HCEC 1CT (cell line): ENCODE measurements at regions not wholly inside any gene's neighbourhood (a gene's known extent, or its start where the extent isn't known, plus 50 kb on each side); places are given as distances from the start of the nearest gene placed in this dataset.
A peak's percentile ranks its signal among the peaks of the same experiment; 100 is the strongest.

Source experiments
- DNase-seq: peaks from one replicate; pipeline ENCODE4 v3.0.0-alpha.2; 2017

GRCh38 chr9:78756813-78757510, 460.0 kb downstream of the PSAT1 start:
- DNase-seq, result no peak

- no peak for DNase-seq
Observed at GRCh38 chr9:78763424-78763823, 466.5 kb downstream of the PSAT1 start.

GRCh38 chr9:78765861-78766260, 468.9 kb downstream of the PSAT1 start:
- no peak for DNase-seq

- DNase-seq, result no peak
Observed at GRCh38 chr9:78767490-78767889, 470.6 kb downstream of the PSAT1 start.

GRCh38 chr9:78769690-78770089, 472.8 kb downstream of the PSAT1 start:
- no peak for DNase-seq

- DNase-seq, result no peak
Observed at GRCh38 chr9:78775211-78775610, 478.3 kb downstream of the PSAT1 start.

- DNase-seq, result no peak
Observed at GRCh38 chr9:78775696-78776295, 478.9 kb downstream of the PSAT1 start.

- no peak for DNase-seq
Observed at GRCh38 chr9:78777747-78778146, 480.8 kb downstream of the PSAT1 start.

- DNase-seq, result no peak
Observed at GRCh38 chr9:78778318-78778717, 481.4 kb downstream of the PSAT1 start.

- DNase-seq, result no peak
Observed at GRCh38 chr9:78778861-78779374, 482.0 kb downstream of the PSAT1 start.

GRCh38 chr9:78781681-78782080, 484.8 kb downstream of the PSAT1 start:
- peak; percentile 26 for DNase-seq

- no peak for DNase-seq
Observed at GRCh38 chr9:78782234-78782633, 485.3 kb downstream of the PSAT1 start.

- DNase-seq, result peak; percentile 30
Observed at GRCh38 chr9:78782858-78783257, 485.9 kb downstream of the PSAT1 start.

GRCh38 chr9:78783743-78784142, 486.8 kb downstream of the PSAT1 start:
- peak; percentile 3 for DNase-seq

- DNase-seq, result peak; percentile 64
Observed at GRCh38 chr9:78786794-78787193, 489.9 kb downstream of the PSAT1 start.

GRCh38 chr9:78788101-78788500, 491.2 kb downstream of the PSAT1 start:
- DNase-seq, result peak; percentile 13

- DNase-seq, result no peak
Observed at GRCh38 chr9:78791779-78792178, 494.9 kb downstream of the PSAT1 start.

GRCh38 chr9:78792745-78793144, 495.8 kb downstream of the PSAT1 start:
- DNase-seq, result no peak

- no peak for DNase-seq
Observed at GRCh38 chr9:78805771-78806170, 508.8 kb downstream of the PSAT1 start.

- no peak for DNase-seq
Observed at GRCh38 chr9:78806492-78807160, 509.7 kb downstream of the PSAT1 start.

- DNase-seq, result no peak
Observed at GRCh38 chr9:78807286-78807685, 510.4 kb downstream of the PSAT1 start.

GRCh38 chr9:78808048-78808447, 511.1 kb downstream of the PSAT1 start:
- no peak for DNase-seq

GRCh38 chr9:78811622-78812276, 514.8 kb downstream of the PSAT1 start:
- DNase-seq, result no peak

- no peak for DNase-seq
Observed at GRCh38 chr9:78812665-78813064, 515.7 kb downstream of the PSAT1 start.
